CD14-positive monocyte (primary cell): ENCODE measurements at regions not wholly inside any gene's neighbourhood (a gene's known extent, or its start where the extent isn't known, plus 50 kb on each side); places are given as distances from the start of the nearest gene placed in this dataset.

Source experiments
- DNase-seq, 3 donors: peaks; one replicate each; pipeline ENCODE4 v3.0.0-alpha.2; 2011 to 2022
- H2AFZ ChIP-seq: 2 replicates; pipeline ENCODE4 v1.6.0; 2012; ENCODE audit warnings: mild to moderate bottlenecking, low read depth, low read length, inconsistent platforms; ENCODE audit not compliant: insufficient read depth, poor library complexity, severe bottlenecking
- H3K27ac ChIP-seq, 2 donors: 1 replicate in 1 of 2; 2 replicates in 1 of 2; pipeline ENCODE4 v1.5.1; 2012 to 2013; ENCODE audit warnings: low read length in 2 of 2, control low read depth in 1 of 2, inconsistent platforms in 1 of 2, low read depth in 1 of 2, mild to moderate bottlenecking in 1 of 2
- H3K27me3 ChIP-seq, 2 donors: one replicate each; pipeline versions ENCODE4 v1.6.0 to v1.6.1; 2011 to 2013; ENCODE audit warnings: low read length in 2 of 2; ENCODE audit not compliant: control insufficient read depth in 2 of 2, insufficient read depth in 2 of 2
- H3K36me3 ChIP-seq, 2 donors: replicated peaks in 1 of 2; 1 replicate in 1 of 2; 2 replicates in 1 of 2; pipeline versions ENCODE4 v1.5.1 to v1.6.1; 2012 to 2013; ENCODE audit warnings: low read length in 2 of 2, control low read depth in 1 of 2, inconsistent platforms in 1 of 2, mild to moderate bottlenecking in 1 of 2; ENCODE audit not compliant: insufficient read depth in 2 of 2, control insufficient read depth in 1 of 2
- H3K4me1 ChIP-seq, 2 donors: 1 replicate in 1 of 2; 2 replicates in 1 of 2; pipeline versions ENCODE4 v1.5.1 to v1.6.1; 2012 to 2013; ENCODE audit warnings: low read length in 2 of 2, control low read depth in 1 of 2, inconsistent platforms in 1 of 2, mild to moderate bottlenecking in 1 of 2, moderate library complexity in 1 of 2; ENCODE audit not compliant: insufficient read depth in 2 of 2, control insufficient read depth in 1 of 2
- H3K4me2 ChIP-seq: replicated peaks from 2 replicates; pipeline ENCODE3; 2012; ENCODE audit warnings: low read length, moderate library complexity, mild to moderate bottlenecking; ENCODE audit not compliant: poor library complexity, severe bottlenecking; ENCODE audit errors: extremely low read depth
- H3K4me3 ChIP-seq, 3 experiments: fragments of 200-600 bp in 1 of 3; sonication (generic) in 1 of 3; replicated peaks in 1 of 3; 1 replicate in 2 of 3; 2 replicates in 1 of 3; pipeline ENCODE4 v1.5.1; 2011 to 2013; ENCODE audit warnings: low read length in 3 of 3, mild to moderate bottlenecking in 3 of 3, control low read depth in 2 of 3, low read depth in 2 of 3, inconsistent platforms in 1 of 3, moderate library complexity in 1 of 3
- H3K79me2 ChIP-seq: 2 replicates; pipeline ENCODE4 v1.6.0; 2012; ENCODE audit warnings: mild to moderate bottlenecking, control low read depth, inconsistent platforms, low read length, moderate library complexity; ENCODE audit not compliant: insufficient read depth
- H3K9ac ChIP-seq: 2 replicates; pipeline ENCODE4 v1.6.0; 2017; ENCODE audit warnings: low read length, mild to moderate bottlenecking; ENCODE audit not compliant: insufficient read depth, poor library complexity, severe bottlenecking
- H3K9me3 ChIP-seq, 2 donors: replicated peaks in 1 of 2; 1 replicate in 1 of 2; 2 replicates in 1 of 2; pipeline versions ENCODE4 v1.5.1 to v1.6.1; 2012 to 2013; ENCODE audit warnings: low read length in 2 of 2, control low read depth in 1 of 2; ENCODE audit not compliant: control insufficient read depth in 1 of 2, insufficient read depth in 1 of 2
- H4K20me1 ChIP-seq: 2 replicates; pipeline ENCODE4 v1.6.0; 2012; ENCODE audit warnings: mild to moderate bottlenecking, low read length, control low read depth, moderate library complexity; ENCODE audit not compliant: insufficient read depth
- H3K27ac Mint-ChIP-seq, 7 donors: one replicate each; pipeline ENCODE4 v1.8.0; 2020; ENCODE audit warnings: mild to moderate bottlenecking in 7 of 7, mixed read lengths in 7 of 7, moderate library complexity in 6 of 7, inconsistent platforms in 2 of 7
- H3K27me3 Mint-ChIP-seq, 3 donors: one replicate each; pipeline ENCODE4 v1.8.0; 2021 to 2022; ENCODE audit warnings: low read depth in 3 of 3, mild to moderate bottlenecking in 3 of 3, mixed read lengths in 3 of 3, moderate library complexity in 3 of 3, inconsistent platforms in 1 of 3
- H3K36me3 Mint-ChIP-seq, 2 donors: one replicate each; pipeline ENCODE4 v1.8.0; 2020; ENCODE audit warnings: mixed read lengths in 2 of 2, inconsistent platforms in 1 of 2, mild to moderate bottlenecking in 1 of 2
- H3K4me1 Mint-ChIP-seq: one replicate; pipeline ENCODE4 v1.8.0; 2020; ENCODE audit warnings: mild to moderate bottlenecking, mixed read lengths
- H3K4me3 Mint-ChIP-seq, 2 donors: one replicate each; pipeline ENCODE4 v1.8.0; 2020; ENCODE audit warnings: mild to moderate bottlenecking in 2 of 2, mixed read lengths in 2 of 2, moderate library complexity in 1 of 2
- H3K9me3 Mint-ChIP-seq, 7 donors: one replicate each; pipeline ENCODE4 v1.8.0; 2020 to 2022; ENCODE audit warnings: mixed read lengths in 7 of 7, mild to moderate bottlenecking in 6 of 7, moderate library complexity in 6 of 7, inconsistent platforms in 2 of 7
- CTCF ChIP-seq: fragments of 200-600 bp; IDR thresholded peaks from one replicate; pipeline ENCODE4 v1.8.0; 2022; ENCODE audit warnings: antibody characterized with exemption, mild to moderate bottlenecking
- WGBS: methylation state at CpG from one replicate; pipeline ENCODE4 v1.1.5; 2013; ENCODE audit warnings: missing lambda C conversion rate; ENCODE audit not compliant: insufficient coverage; 5-methylcytosine and 5-hydroxymethylcytosine counted together
- intact Hi-C, 2 donors: fragments of 100-400 bp; cut with micrococcal nuclease; formaldehyde crosslinking; loops; one replicate each; pipeline versions ENCODE4 v1.15.0 to v1.15.1; 2023

- Mint-ChIP-seq H3K27ac (peak overlapping the region in 1 of 7 donors; percentile 21), H3K4me1 (no peaks in the 10 kb centered on the region), H3K9me3 (peaks cover 0 to 6% (median 2%) of the 10 kb centered on the region in 7 donors), H3K36me3 (no peaks in the 10 kb centered on the region), H3K4me3 (no peak overlapping the region), H3K27me3 (peaks cover 25 to 53% (median 39%) of the 10 kb centered on the region in 3 donors)
- peaks cover 40 to 48% of the 10 kb centered on the region in 2 donors for H3K27me3 ChIP-seq
- H4K20me1 ChIP-seq = no peaks in the 10 kb centered on the region
- no peaks in the 10 kb centered on the region for H3K9me3 ChIP-seq
- no peaks in the 10 kb centered on the region for H3K36me3 ChIP-seq
- H3K27ac ChIP-seq = no peak overlapping the region
- H3K79me2 ChIP-seq = no peaks in the 10 kb centered on the region
- no peak overlapping the region for H3K4me3 ChIP-seq
- H2AFZ ChIP-seq = no peak overlapping the region
- H3K4me2 ChIP-seq = no peak overlapping the region
- no peak for DNase-seq
- no peaks in the 10 kb centered on the region for H3K4me1 ChIP-seq
- intact Hi-C loops = no loop called here
- no CpG with 5 or more reads among the region's 1 CpG for WGBS
- H3K9ac ChIP-seq = no peak overlapping the region
- no peak for TF ChIP-seq CTCF
Measured at GRCh38 chr1:90826834-90827233, 109.7 kb upstream of the BARHL2 start.

- H3K9me3 Mint-ChIP-seq = peaks cover 0 to 4% (median 2%) of the 10 kb centered on the region in 7 donors
- Histone ChIP-seq H3K9me3 (no peaks in the 10 kb centered on the region), H3K36me3 (no peaks in the 10 kb centered on the region), H3K4me3 (no peak overlapping the region), H2AFZ (no peak overlapping the region), H3K27ac (no peak overlapping the region), H3K4me1 (no peaks in the 10 kb centered on the region), H3K79me2 (no peaks in the 10 kb centered on the region), H4K20me1 (no peaks in the 10 kb centered on the region), H3K27me3 (peaks cover 32 to 40% of the 10 kb centered on the region in 2 donors), H3K9ac (no peak overlapping the region), H3K4me2 (no peak overlapping the region)
- no peak overlapping the region for H3K4me3 Mint-ChIP-seq
- H3K4me1 Mint-ChIP-seq = no peaks in the 10 kb centered on the region
- no peaks in the 10 kb centered on the region for H3K36me3 Mint-ChIP-seq
- DNase-seq = no peak
- H3K27me3 Mint-ChIP-seq = peaks cover 19 to 47% (median 33%) of the 10 kb centered on the region in 3 donors
- no CpG with 5 or more reads among the region's 13 CpGs for WGBS
- no peak overlapping the region for H3K27ac Mint-ChIP-seq
- intact Hi-C loops = no loop called here
- TF ChIP-seq CTCF = no peak
Measured at GRCh38 chr1:90826024-90826423, 108.9 kb upstream of the BARHL2 start.
